ENCODE measurements at regions not wholly inside any gene's neighbourhood (a gene's known extent, or its start where the extent isn't known, plus 50 kb on each side); places are given as distances from the start of the nearest gene placed in this dataset.

GRCh38 chr5:36826694-36827093, 49.9 kb upstream of the NIPBL start:
- no peaks in the 10 kb centered on the region for H3K4me1 ChIP-seq (ENCODE audit: insufficient read depth, low read length, severe bottlenecking)
- no peaks in the 10 kb centered on the region for H3K79me2 ChIP-seq (ENCODE audit: insufficient read depth, low read length)
- H4K20me1 ChIP-seq (ENCODE audit: insufficient read depth, low read length): no peaks in the 10 kb centered on the region
- H3K27ac ChIP-seq (ENCODE audit: low read depth, low read length, poor library complexity, severe bottlenecking): no peak overlapping the region
- H3K36me3 ChIP-seq (ENCODE audit: insufficient read depth, low read length): no peaks in the 10 kb centered on the region
- no peaks in the 10 kb centered on the region for H3K27me3 ChIP-seq (ENCODE audit: insufficient read depth, low read length)
- TF ChIP-seq EZH2 (IDR thresholded peaks at IDR 0.05; ENCODE audit: borderline replicate concordance, low read length) (no peak), CTCF (IDR thresholded peaks at IDR 0.05; ENCODE audit: low read length) (no peak)
- H2AFZ ChIP-seq (ENCODE audit: low read length): no peak overlapping the region
- no peak overlapping the region for H3K9ac ChIP-seq (ENCODE audit: low read length)
- H3K9me3 ChIP-seq (ENCODE audit: low read length): no peaks in the 10 kb centered on the region
- H3K4me3 ChIP-seq (ENCODE audit: low read depth, low read length, poor library complexity, severe bottlenecking): no peak overlapping the region
- H3K4me2 ChIP-seq (ENCODE audit: low read length): no peak overlapping the region
- H3F3A ChIP-seq (ENCODE audit: insufficient read depth, low read length): no peaks in the 10 kb centered on the region
- H3K9me2 ChIP-seq (ENCODE audit: low read depth, low read length): no peaks in the 10 kb centered on the region
